SK-N-MC (cell line): ENCODE measurements at regions not wholly inside any gene's neighbourhood (a gene's known extent, or its start where the extent isn't known, plus 50 kb on each side); places are given as distances from the start of the nearest gene placed in this dataset.

Source experiments
- EZH2 ChIP-seq: fragments of 200-600 bp; sonication (generic); IDR thresholded peaks from one replicate; pipeline ENCODE4 v1.6.1; 2017; ENCODE audit warnings: antibody characterized with exemption
- POLR2AphosphoS5 ChIP-seq: IDR thresholded peaks from 2 replicates; pipeline ENCODE4 v1.6.1; 2012; ENCODE audit warnings: mild to moderate bottlenecking, low read depth, low read length, borderline replicate concordance

DNA sequence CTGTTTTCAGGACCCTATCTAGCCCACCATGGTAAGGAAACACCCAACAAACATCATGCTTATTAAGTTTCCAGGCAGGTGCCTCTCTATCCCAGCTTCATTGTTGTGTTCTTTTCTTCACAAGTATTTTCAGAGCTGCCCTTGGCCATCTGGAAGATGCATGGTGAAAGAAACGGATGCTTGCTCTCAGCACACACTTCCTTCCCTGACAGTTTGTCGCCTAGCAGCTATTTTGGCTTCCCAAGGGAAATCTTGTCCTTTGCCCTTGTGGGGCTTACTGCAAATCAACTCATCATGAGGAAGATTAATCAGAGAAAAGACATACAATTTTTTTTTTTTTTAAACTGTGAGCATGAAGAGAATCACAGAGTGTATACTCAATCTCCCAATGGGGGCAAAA lies 128.8 kb downstream of the ASMT start:
- TF ChIP-seq EZH2 (no peak), POLR2AphosphoS5 (no peak)
